HEK293 (cell line): ENCODE measurements at regions not wholly inside any gene's neighbourhood (a gene's known extent, or its start where the extent isn't known, plus 50 kb on each side); places are given as distances from the start of the nearest gene placed in this dataset.

ENCODE experiments used
- CTCF ChIA-PET: fragments of 350-600 bp; formaldehyde crosslinking; extraction: SDS; loops from one replicate; lab custom pipeline; 2021; ENCODE audit warnings: antibody characterized with exemption; lab: Yijun Ruan, JAX
- POLR2A ChIA-PET: fragments of 300-600 bp; formaldehyde crosslinking; extraction: SDS; loops from one replicate; lab custom pipeline; 2020; ENCODE audit warnings: antibody characterized with exemption, inconsistent platforms; lab: Yijun Ruan, JAX
- H3K27ac ChIP-seq: fragments of 200-500 bp; sonication (Bioruptor generic); 2 replicates; pipeline ENCODE4 v1.5.1; 2014; ENCODE audit warnings: low read depth, low read length, control low read depth, inconsistent platforms; ENCODE audit errors: extremely low read depth
- H3K36me3 ChIP-seq, 2 experiments: fragments of 200-500 bp in 1 of 2; sonication (Bioruptor generic) in 1 of 2; 1 replicate in 1 of 2; 2 replicates in 1 of 2; pipeline ENCODE4 v1.5.1; 2014 to 2017; ENCODE audit warnings: inconsistent platforms in 2 of 2, low read length in 2 of 2; ENCODE audit not compliant: control insufficient read depth in 2 of 2, insufficient read depth in 1 of 2
- H3K4me1 ChIP-seq: fragments of 200-500 bp; sonication (Bioruptor generic); 2 replicates; pipeline ENCODE4 v1.5.1; 2014; ENCODE audit warnings: mild to moderate bottlenecking, low read length, inconsistent platforms; ENCODE audit not compliant: control insufficient read depth, insufficient read depth
- H3K4me3 ChIP-seq: 2 replicates; pipeline ENCODE4 v1.5.1; 2011; ENCODE audit warnings: low read depth, mild to moderate bottlenecking, control low read depth, low read length, moderate library complexity
- H3K9me3 ChIP-seq: fragments of 200-500 bp; sonication (Bioruptor generic); 2 replicates; pipeline ENCODE4 v1.5.1; 2014; ENCODE audit warnings: low read depth, low read length, inconsistent platforms; ENCODE audit not compliant: control insufficient read depth, insufficient read depth
- KLF9 ChIP-seq: fragments of 450-650 bp; formaldehyde crosslinking; IDR thresholded peaks from 2 replicates; pipeline ENCODE4 v1.5.1; 2016; ENCODE audit warnings: missing biosample characterization, missing genetic modification characterization, low read depth
- ZFP69B ChIP-seq: fragments of 450-650 bp; formaldehyde crosslinking; IDR thresholded peaks from 2 replicates; pipeline ENCODE4 v1.5.1; 2016; ENCODE audit warnings: missing biosample characterization, missing genetic modification characterization
- ZNF501 ChIP-seq: fragments of 450-650 bp; formaldehyde crosslinking; IDR thresholded peaks from 2 replicates; pipeline ENCODE4 v1.5.1; 2016; ENCODE audit warnings: missing biosample characterization, missing genetic modification characterization
- ZNF529 ChIP-seq: fragments of 450-650 bp; formaldehyde crosslinking; IDR thresholded peaks from 2 replicates; pipeline ENCODE4 v1.5.1; 2017; ENCODE audit warnings: missing genetic modification characterization, missing biosample characterization; ENCODE audit not compliant: insufficient replicate concordance
- ZNF571 ChIP-seq: fragments of 450-650 bp; formaldehyde crosslinking; IDR thresholded peaks from 2 replicates; pipeline ENCODE4 v1.5.0; 2017; ENCODE audit warnings: missing biosample characterization, missing genetic modification characterization
- ZNF670 ChIP-seq: fragments of 450-650 bp; formaldehyde crosslinking; IDR thresholded peaks from 2 replicates; pipeline ENCODE4 v1.5.1; 2016; ENCODE audit warnings: missing biosample characterization, missing genetic modification characterization, low read depth
- ZSCAN23 ChIP-seq: fragments of 450-650 bp; formaldehyde crosslinking; IDR thresholded peaks from 2 replicates; pipeline ENCODE4 v1.5.1; 2016; ENCODE audit warnings: missing biosample characterization, missing genetic modification characterization
- TF ChIP-seq, protein P1 (sequence below): fragments of 450-650 bp; formaldehyde crosslinking; IDR thresholded peaks from 2 replicates; pipeline ENCODE4 v1.5.1; 2017; ENCODE audit warnings: missing biosample characterization, missing genetic modification characterization
- TF ChIP-seq, protein P2 (sequence below): IDR thresholded peaks from 2 replicates; pipeline ENCODE4 v1.6.1; 2011; ENCODE audit warnings: mild to moderate bottlenecking, low read depth, low read length, borderline replicate concordance
- TF ChIP-seq, protein P3 (sequence below): fragments of 450-650 bp; formaldehyde crosslinking; IDR thresholded peaks from 2 replicates; pipeline ENCODE4 v1.5.1; 2016; ENCODE audit warnings: missing biosample characterization, missing genetic modification characterization, borderline replicate concordance
- TF ChIP-seq, protein P4 (sequence below): fragments of 450-650 bp; formaldehyde crosslinking; IDR thresholded peaks from 2 replicates; pipeline ENCODE4 v1.5.0; 2017; ENCODE audit warnings: missing biosample characterization, missing genetic modification characterization, borderline replicate concordance

DNA sequence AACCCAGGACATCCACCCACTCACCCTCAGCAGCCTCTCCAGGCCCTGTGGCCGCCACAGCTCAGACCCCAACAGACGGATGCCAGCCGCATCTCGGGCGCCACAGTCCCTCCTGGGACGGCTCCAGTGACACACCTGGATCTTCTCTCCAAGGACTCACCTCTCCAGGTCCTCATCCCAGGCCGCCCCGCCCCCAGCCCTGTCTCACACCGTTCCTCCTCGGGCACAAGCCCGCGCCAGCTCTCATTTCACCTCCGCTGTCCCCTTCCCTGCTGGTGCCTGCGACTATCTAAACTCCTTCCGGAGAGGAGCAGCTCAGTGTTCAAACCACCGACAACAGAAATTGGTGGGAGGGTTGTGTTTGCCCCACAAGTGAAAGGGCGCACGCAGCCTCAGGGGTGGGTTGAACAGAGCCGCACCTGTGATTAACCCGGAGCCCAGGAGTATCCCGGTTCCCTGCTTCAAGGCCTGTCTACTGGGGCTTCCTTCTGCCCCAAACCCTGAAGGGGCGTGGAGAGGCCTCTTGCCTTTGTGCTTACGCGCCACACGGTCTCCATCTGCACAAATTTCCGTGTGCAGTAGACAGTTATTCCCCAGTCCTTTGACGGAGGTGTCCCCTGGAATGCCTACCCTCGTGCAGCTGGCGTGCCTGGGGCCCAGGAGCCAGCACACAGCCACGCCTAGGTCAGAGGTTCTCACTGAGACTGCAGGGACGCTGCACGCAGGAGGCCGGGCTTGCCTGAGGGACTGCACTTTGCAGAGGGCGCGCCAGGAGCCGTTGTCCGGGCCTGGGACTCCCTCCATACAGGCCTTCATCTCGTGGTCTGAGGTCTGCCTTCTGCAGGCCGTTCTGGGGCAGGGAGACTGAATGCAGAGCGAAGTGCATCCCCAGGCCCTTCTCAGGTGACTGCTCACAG lies 232.7 kb downstream of the DLL1 start (continued):
- TF ChIP-seq, protein P1, sequence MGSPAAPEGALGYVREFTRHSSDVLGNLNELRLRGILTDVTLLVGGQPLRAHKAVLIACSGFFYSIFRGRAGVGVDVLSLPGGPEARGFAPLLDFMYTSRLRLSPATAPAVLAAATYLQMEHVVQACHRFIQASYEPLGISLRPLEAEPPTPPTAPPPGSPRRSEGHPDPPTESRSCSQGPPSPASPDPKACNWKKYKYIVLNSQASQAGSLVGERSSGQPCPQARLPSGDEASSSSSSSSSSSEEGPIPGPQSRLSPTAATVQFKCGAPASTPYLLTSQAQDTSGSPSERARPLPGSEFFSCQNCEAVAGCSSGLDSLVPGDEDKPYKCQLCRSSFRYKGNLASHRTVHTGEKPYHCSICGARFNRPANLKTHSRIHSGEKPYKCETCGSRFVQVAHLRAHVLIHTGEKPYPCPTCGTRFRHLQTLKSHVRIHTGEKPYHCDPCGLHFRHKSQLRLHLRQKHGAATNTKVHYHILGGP: no peak
- TF ChIP-seq KLF9 (tag by site-specific recombination): no peak
- no peak for TF ChIP-seq ZNF501 (tag by site-specific recombination)
- TF ChIP-seq ZNF670 (tag by site-specific recombination): no peak
- TF ChIP-seq ZNF571 (tag by site-specific recombination): no peak

DNA sequence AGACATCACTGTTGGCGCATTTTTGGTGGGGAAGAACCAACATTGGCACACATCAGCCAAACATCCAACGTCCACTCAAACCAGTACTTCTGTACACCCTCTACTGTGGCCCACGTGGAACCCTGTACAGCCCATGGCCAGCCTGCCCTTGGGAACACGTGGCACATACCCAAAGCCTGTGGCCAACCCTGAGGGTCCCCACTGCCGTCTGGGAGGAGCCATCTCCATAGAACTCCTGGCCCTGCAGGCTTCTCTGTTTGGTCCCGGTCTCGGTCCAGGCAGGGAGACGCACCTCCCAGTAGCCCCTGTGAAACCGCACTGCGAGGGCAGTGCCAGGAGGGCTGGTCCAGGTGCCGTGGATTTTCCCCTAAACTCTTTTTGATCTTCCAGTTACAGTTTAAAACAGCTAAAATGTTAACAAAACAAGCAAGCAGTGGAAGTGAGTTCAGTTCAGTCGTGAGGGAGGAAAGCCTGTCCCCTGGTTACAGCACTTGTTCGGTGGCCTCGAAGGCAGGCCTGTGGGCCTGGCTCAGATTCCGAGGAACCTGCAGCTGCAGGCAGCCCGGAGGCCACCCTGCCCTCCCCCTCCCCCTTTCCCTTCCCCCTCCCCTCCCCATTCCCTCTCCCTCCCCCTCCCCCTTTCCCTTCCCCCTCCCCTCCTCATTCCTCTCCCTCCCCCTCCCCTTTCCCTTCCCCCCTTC lies 233.7 kb downstream of the DLL1 start:
- CTCF ChIA-PET: interaction anchor here (0.6 kb wide), 1 partner anchor 33 kb away, joined by 3 read pairs; no protein-coding TSS in a partner anchor
- POLR2A ChIA-PET: no interaction called here
- Histone ChIP-seq H3K27ac (no peak overlapping the region), H3K4me3 (no peak overlapping the region), H3K4me1 (no peaks in the 10 kb centered on the region), H3K9me3 (no peaks in the 10 kb centered on the region), H3K36me3 (no peaks in the 10 kb centered on the region)
- TF ChIP-seq, protein P2, sequence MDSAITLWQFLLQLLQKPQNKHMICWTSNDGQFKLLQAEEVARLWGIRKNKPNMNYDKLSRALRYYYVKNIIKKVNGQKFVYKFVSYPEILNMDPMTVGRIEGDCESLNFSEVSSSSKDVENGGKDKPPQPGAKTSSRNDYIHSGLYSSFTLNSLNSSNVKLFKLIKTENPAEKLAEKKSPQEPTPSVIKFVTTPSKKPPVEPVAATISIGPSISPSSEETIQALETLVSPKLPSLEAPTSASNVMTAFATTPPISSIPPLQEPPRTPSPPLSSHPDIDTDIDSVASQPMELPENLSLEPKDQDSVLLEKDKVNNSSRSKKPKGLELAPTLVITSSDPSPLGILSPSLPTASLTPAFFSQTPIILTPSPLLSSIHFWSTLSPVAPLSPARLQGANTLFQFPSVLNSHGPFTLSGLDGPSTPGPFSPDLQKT: no peak
- TF ChIP-seq ZSCAN23: no peak
- TF ChIP-seq ZNF529 (tag by site-specific recombination): no peak
- TF ChIP-seq, protein P3, sequence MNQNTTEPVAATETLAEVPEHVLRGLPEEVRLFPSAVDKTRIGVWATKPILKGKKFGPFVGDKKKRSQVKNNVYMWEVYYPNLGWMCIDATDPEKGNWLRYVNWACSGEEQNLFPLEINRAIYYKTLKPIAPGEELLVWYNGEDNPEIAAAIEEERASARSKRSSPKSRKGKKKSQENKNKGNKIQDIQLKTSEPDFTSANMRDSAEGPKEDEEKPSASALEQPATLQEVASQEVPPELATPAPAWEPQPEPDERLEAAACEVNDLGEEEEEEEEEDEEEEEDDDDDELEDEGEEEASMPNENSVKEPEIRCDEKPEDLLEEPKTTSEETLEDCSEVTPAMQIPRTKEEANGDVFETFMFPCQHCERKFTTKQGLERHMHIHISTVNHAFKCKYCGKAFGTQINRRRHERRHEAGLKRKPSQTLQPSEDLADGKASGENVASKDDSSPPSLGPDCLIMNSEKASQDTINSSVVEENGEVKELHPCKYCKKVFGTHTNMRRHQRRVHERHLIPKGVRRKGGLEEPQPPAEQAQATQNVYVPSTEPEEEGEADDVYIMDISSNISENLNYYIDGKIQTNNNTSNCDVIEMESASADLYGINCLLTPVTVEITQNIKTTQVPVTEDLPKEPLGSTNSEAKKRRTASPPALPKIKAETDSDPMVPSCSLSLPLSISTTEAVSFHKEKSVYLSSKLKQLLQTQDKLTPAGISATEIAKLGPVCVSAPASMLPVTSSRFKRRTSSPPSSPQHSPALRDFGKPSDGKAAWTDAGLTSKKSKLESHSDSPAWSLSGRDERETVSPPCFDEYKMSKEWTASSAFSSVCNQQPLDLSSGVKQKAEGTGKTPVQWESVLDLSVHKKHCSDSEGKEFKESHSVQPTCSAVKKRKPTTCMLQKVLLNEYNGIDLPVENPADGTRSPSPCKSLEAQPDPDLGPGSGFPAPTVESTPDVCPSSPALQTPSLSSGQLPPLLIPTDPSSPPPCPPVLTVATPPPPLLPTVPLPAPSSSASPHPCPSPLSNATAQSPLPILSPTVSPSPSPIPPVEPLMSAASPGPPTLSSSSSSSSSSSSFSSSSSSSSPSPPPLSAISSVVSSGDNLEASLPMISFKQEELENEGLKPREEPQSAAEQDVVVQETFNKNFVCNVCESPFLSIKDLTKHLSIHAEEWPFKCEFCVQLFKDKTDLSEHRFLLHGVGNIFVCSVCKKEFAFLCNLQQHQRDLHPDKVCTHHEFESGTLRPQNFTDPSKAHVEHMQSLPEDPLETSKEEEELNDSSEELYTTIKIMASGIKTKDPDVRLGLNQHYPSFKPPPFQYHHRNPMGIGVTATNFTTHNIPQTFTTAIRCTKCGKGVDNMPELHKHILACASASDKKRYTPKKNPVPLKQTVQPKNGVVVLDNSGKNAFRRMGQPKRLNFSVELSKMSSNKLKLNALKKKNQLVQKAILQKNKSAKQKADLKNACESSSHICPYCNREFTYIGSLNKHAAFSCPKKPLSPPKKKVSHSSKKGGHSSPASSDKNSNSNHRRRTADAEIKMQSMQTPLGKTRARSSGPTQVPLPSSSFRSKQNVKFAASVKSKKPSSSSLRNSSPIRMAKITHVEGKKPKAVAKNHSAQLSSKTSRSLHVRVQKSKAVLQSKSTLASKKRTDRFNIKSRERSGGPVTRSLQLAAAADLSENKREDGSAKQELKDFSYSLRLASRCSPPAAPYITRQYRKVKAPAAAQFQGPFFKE (tag by site-specific recombination): no peak
- no peak for TF ChIP-seq ZFP69B (tag by site-specific recombination)
- TF ChIP-seq, protein P4, sequence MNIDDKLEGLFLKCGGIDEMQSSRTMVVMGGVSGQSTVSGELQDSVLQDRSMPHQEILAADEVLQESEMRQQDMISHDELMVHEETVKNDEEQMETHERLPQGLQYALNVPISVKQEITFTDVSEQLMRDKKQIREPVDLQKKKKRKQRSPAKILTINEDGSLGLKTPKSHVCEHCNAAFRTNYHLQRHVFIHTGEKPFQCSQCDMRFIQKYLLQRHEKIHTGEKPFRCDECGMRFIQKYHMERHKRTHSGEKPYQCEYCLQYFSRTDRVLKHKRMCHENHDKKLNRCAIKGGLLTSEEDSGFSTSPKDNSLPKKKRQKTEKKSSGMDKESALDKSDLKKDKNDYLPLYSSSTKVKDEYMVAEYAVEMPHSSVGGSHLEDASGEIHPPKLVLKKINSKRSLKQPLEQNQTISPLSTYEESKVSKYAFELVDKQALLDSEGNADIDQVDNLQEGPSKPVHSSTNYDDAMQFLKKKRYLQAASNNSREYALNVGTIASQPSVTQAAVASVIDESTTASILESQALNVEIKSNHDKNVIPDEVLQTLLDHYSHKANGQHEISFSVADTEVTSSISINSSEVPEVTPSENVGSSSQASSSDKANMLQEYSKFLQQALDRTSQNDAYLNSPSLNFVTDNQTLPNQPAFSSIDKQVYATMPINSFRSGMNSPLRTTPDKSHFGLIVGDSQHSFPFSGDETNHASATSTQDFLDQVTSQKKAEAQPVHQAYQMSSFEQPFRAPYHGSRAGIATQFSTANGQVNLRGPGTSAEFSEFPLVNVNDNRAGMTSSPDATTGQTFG (tag by site-specific recombination): no peak
